Ishikawa (cell line): ENCODE measurements at regions not wholly inside any gene's neighbourhood (a gene's known extent, or its start where the extent isn't known, plus 50 kb on each side); places are given as distances from the start of the nearest gene placed in this dataset.

Experiments used
- CEBPB ChIP-seq: IDR thresholded peaks from 2 replicates; pipeline ENCODE4 v1.6.1; 2012
- CREB1 ChIP-seq: IDR thresholded peaks from 2 replicates; pipeline ENCODE4 v1.6.1; 2012; ENCODE audit warnings: low read depth
- EGR1 ChIP-seq: IDR thresholded peaks from 2 replicates; pipeline ENCODE4 v1.6.1; 2012
- EP300 ChIP-seq: IDR thresholded peaks from 2 replicates; pipeline ENCODE4 v1.6.1; 2012; ENCODE audit warnings: borderline replicate concordance
- FOXM1 ChIP-seq: IDR thresholded peaks from 2 replicates; pipeline ENCODE4 v1.6.1; 2012; ENCODE audit warnings: low read depth, borderline replicate concordance
- MAX ChIP-seq: IDR thresholded peaks from 2 replicates; pipeline ENCODE4 v1.6.1; 2012
- NFIC ChIP-seq: IDR thresholded peaks from 2 replicates; pipeline ENCODE4 v1.6.1; 2012
- RAD21 ChIP-seq: IDR thresholded peaks from 2 replicates; pipeline ENCODE4 v1.6.1; 2012; ENCODE audit warnings: low read depth
- REST ChIP-seq: IDR thresholded peaks from 2 replicates; pipeline ENCODE4 v1.6.1; 2012; ENCODE audit warnings: low read depth, mild to moderate bottlenecking
- TAF1 ChIP-seq: IDR thresholded peaks from 2 replicates; pipeline ENCODE4 v1.6.1; 2012; ENCODE audit warnings: low read depth, mild to moderate bottlenecking
- TCF12 ChIP-seq: IDR thresholded peaks from 2 replicates; pipeline ENCODE4 v1.6.1; 2012; ENCODE audit warnings: low read depth
- TEAD4 ChIP-seq: IDR thresholded peaks from 2 replicates; pipeline ENCODE4 v1.6.1; 2012
- YY1 ChIP-seq: IDR thresholded peaks from 2 replicates; pipeline ENCODE4 v1.6.1; 2012; ENCODE audit warnings: low read depth
- ZBTB7A ChIP-seq: IDR thresholded peaks from 2 replicates; pipeline ENCODE4 v1.6.1; 2012; ENCODE audit warnings: low read depth
- TF ChIP-seq, protein P1 (sequence below): IDR thresholded peaks from 2 replicates; pipeline ENCODE4 v1.6.1; 2012

DNA sequence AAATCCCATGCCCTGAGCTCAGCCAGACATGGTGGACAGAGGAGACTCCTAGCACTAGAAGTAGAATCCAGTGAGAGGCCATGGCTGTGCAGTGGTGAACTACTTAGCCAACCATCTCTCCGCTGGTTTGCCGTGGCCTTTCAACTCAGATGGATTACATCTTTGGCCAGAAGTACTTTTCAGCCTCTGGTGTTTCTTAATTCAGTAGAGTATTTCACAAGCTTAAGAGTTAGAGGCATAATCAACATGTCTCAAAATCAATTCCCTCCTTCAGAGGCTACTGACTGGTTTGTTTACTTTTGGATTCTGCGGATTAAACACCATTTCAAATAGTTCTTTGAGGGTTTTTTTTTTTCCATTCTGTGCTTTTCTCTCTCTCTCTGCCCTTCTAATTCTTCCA lies 91.1 kb upstream of the PGRMC2 start:
- TF ChIP-seq TEAD4 (no peak), TAF1 (no peak), CREB1 (no peak), RAD21 (no peak), ZBTB7A (no peak), CEBPB (no peak), MAX (no peak)

- TF ChIP-seq YY1 (no peak), NFIC (no peak), TEAD4 (no peak), EP300 (no peak), FOXM1 (no peak)
- TF ChIP-seq, protein P1, sequence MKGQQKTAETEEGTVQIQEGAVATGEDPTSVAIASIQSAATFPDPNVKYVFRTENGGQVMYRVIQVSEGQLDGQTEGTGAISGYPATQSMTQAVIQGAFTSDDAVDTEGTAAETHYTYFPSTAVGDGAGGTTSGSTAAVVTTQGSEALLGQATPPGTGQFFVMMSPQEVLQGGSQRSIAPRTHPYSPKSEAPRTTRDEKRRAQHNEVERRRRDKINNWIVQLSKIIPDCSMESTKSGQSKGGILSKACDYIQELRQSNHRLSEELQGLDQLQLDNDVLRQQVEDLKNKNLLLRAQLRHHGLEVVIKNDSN = no peak
These were observed 89.3 kb upstream of the PGRMC2 start for GRCh38 chr4:128376958-128377357.

DNA sequence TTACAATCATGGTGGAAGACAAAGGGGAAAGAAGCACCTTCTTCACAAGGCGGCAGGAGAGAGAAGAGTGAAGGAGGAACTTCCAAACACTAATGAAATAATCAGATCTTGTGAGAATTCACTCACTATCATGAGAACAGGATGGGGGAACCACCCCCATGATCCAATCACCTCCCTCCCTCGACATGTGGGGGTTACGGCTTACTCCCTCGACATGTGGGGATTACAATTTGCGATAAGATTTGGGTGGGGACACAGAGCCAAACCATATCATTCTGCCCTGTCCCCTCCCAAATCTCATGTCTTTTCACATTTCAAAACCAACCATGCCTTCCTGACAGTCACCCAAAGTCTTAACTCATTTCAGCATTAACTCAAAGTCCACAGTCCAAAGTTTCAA lies 88.7 kb upstream of the PGRMC2 start:
- TF ChIP-seq TEAD4 = no peak
- no peak for TF ChIP-seq TAF1
- no peak for TF ChIP-seq MAX
- TF ChIP-seq EGR1 = no peak
- TF ChIP-seq NFIC = no peak
- no peak for TF ChIP-seq ZBTB7A
- TF ChIP-seq CEBPB = no peak
- TF ChIP-seq, protein P1 = no peak
- no peak for TF ChIP-seq EP300
- no peak for TF ChIP-seq CREB1
- TF ChIP-seq YY1 = no peak
- TF ChIP-seq REST = no peak
- no peak for TF ChIP-seq TCF12
- TF ChIP-seq RAD21 = no peak
- no peak for TF ChIP-seq FOXM1

GRCh38 chr4:128373628-128374027 lies 86.0 kb upstream of the PGRMC2 start:
- no peak for TF ChIP-seq CEBPB
- no peak for TF ChIP-seq FOXM1
- TF ChIP-seq EP300 = no peak
- no peak for TF ChIP-seq MAX
- TF ChIP-seq REST = no peak
- no peak for TF ChIP-seq RAD21
- TF ChIP-seq NFIC = no peak
- TF ChIP-seq TCF12 = no peak
- no peak for TF ChIP-seq ZBTB7A
- no peak for TF ChIP-seq EGR1
- no peak for TF ChIP-seq TAF1
- TF ChIP-seq, protein P1 = no peak
- TF ChIP-seq TEAD4 = no peak
- no peak for TF ChIP-seq CREB1
- no peak for TF ChIP-seq YY1

GRCh38 chr4:128371876-128372275 lies 84.3 kb upstream of the PGRMC2 start:
- TF ChIP-seq RAD21 (no peak), CREB1 (no peak), TEAD4 (no peak), TCF12 (no peak), YY1 (no peak), EGR1 (no peak)
- TF ChIP-seq, protein P1 = no peak
